GM21529 (cell line): ENCODE measurements at regions not wholly inside any gene's neighbourhood (a gene's known extent, or its start where the extent isn't known, plus 50 kb on each side); places are given as distances from the start of the nearest gene placed in this dataset.

Experiments
- ATAC-seq: cut with Tn5 transposase; IDR thresholded peaks from one replicate; pipeline ENCODE4 v1.9.1; 2021; ENCODE audit not compliant: unreplicated experiment

GRCh38 chr4:125140966-125141495 lies 173.7 kb upstream of the FAT4 start:
- ATAC-seq: no peak

GRCh38 chr4:125135652-125136051 lies 179.1 kb upstream of the FAT4 start:
- ATAC-seq: no peak

GRCh38 chr4:125132729-125133128 lies 182.0 kb upstream of the FAT4 start:
- ATAC-seq: no peak

- ATAC-seq: no peak
Observed at GRCh38 chr4:125131891-125132680, 182.7 kb upstream of the FAT4 start.

- ATAC-seq: no peak
Observed at GRCh38 chr4:125125276-125125675, 189.5 kb upstream of the FAT4 start.

GRCh38 chr4:125123570-125124109 lies 191.1 kb upstream of the FAT4 start:
- no peak for ATAC-seq

GRCh38 chr4:125121581-125121980 lies 193.2 kb upstream of the FAT4 start:
- no peak for ATAC-seq

GRCh38 chr4:125116431-125116830 lies 198.3 kb upstream of the FAT4 start:
- ATAC-seq: no peak

GRCh38 chr4:125115941-125116340 lies 198.8 kb upstream of the FAT4 start:
- ATAC-seq: no peak

GRCh38 chr4:125115476-125115875 lies 199.3 kb upstream of the FAT4 start:
- ATAC-seq: no peak

GRCh38 chr4:125112536-125112935 lies 202.2 kb upstream of the FAT4 start:
- ATAC-seq: no peak

GRCh38 chr4:125111323-125111722 lies 203.4 kb upstream of the FAT4 start:
- ATAC-seq: no peak

- ATAC-seq: no peak
Observed at GRCh38 chr4:125105561-125105960, 209.2 kb upstream of the FAT4 start.

GRCh38 chr4:125104616-125105015 lies 210.1 kb upstream of the FAT4 start:
- no peak for ATAC-seq

- no peak for ATAC-seq
Observed at GRCh38 chr4:125101719-125102118, 213.0 kb upstream of the FAT4 start.

- ATAC-seq: no peak
Observed at GRCh38 chr4:125097729-125098128, 217.0 kb upstream of the FAT4 start.

GRCh38 chr4:125096662-125097061 lies 218.1 kb upstream of the FAT4 start:
- no peak for ATAC-seq

- ATAC-seq: no peak
Observed at GRCh38 chr4:125091541-125091940, 223.2 kb upstream of the FAT4 start.

GRCh38 chr4:125091101-125091500 lies 223.7 kb upstream of the FAT4 start:
- ATAC-seq: no peak

GRCh38 chr4:125084608-125085007 lies 230.1 kb upstream of the FAT4 start:
- no peak for ATAC-seq

- no peak for ATAC-seq
Observed at GRCh38 chr4:125082729-125083417, 231.9 kb upstream of the FAT4 start.

GRCh38 chr4:125072269-125072668 lies 242.5 kb upstream of the FAT4 start:
- no peak for ATAC-seq
